Colonic mucosa (tissue), 4 donors: ENCODE measurements at regions not wholly inside any gene's neighbourhood (a gene's known extent, or its start where the extent isn't known, plus 50 kb on each side); places are given as distances from the start of the nearest gene placed in this dataset.
"Not testable (repeated sequence)": the region's sequence is repeated elsewhere in the genome, so short reads cannot be mapped to it uniquely, and the experiment has no call there.

Experiments used
- DNase-seq: peaks from one replicate; pipeline ENCODE4 v3.0.0-alpha.2; 2020
- H3K27ac ChIP-seq: fragments of 200-600 bp; one replicate; pipeline ENCODE4 v1.8.0; 2021
- H3K27me3 ChIP-seq: fragments of 200-600 bp; one replicate; pipeline ENCODE4 v1.8.0; 2021
- H3K36me3 ChIP-seq: fragments of 200-600 bp; one replicate; pipeline ENCODE4 v1.8.0; 2021
- H3K4me1 ChIP-seq: fragments of 200-600 bp; one replicate; pipeline ENCODE4 v1.8.0; 2021; ENCODE audit warnings: mild to moderate bottlenecking
- H3K4me3 ChIP-seq: fragments of 200-600 bp; one replicate; pipeline ENCODE4 v1.8.0; 2021
- H3K9ac ChIP-seq, 2 donors: one replicate each; pipeline ENCODE4 v1.7.0; 2013; ENCODE audit warnings: control low read depth in 2 of 2, low read depth in 2 of 2, low read length in 2 of 2
- H3K9me3 ChIP-seq: fragments of 200-600 bp; one replicate; pipeline ENCODE4 v1.8.0; 2021
- CTCF ChIP-seq: fragments of 200-600 bp; IDR thresholded peaks from one replicate; pipeline ENCODE4 v1.8.0; 2022; ENCODE audit warnings: antibody characterized with exemption, mild to moderate bottlenecking
- intact Hi-C: fragments of 100-400 bp; cut with DNase I; formaldehyde crosslinking; loops from one replicate; pipeline ENCODE4 v1.14.1; 2022
- donor health status: healthy.
- donor health status: DM: no; HTN: no; CAD: no.
- donor health status: DM: no; HTN: no; CAD: no.

- intact Hi-C loops, result no loop called here
Observed at GRCh38 chr5:125455041-125455440, 708.6 kb upstream of the ZNF608 start.

GRCh38 chr5:125456005-125456404 is 709.6 kb upstream of the ZNF608 start:
- H3K4me1 ChIP-seq, intact Hi-C loops, H3K9ac ChIP-seq, H3K9me3 ChIP-seq, H3K27ac ChIP-seq, H3K4me3 ChIP-seq, DNase-seq, H3K36me3 ChIP-seq, H3K27me3 ChIP-seq: not testable (repeated sequence)

More at GRCh38 chr5:125455041-125455440, 708.6 kb upstream of the ZNF608 start:
- DNase-seq, result no peak
- no peaks in the 10 kb centered on the region for H3K4me1 ChIP-seq
- no peak overlapping the region for H3K9ac ChIP-seq
- H3K36me3 ChIP-seq, result no peaks in the 10 kb centered on the region
- no peak for TF ChIP-seq CTCF
- no peak overlapping the region for H3K27ac ChIP-seq
- H3K9me3 ChIP-seq, result no peaks in the 10 kb centered on the region
- no peak overlapping the region for H3K4me3 ChIP-seq
- H3K27me3 ChIP-seq, result no peaks in the 10 kb centered on the region

- Histone ChIP-seq H3K27ac (no peak overlapping the region), H3K9me3 (no peaks in the 10 kb centered on the region), H3K27me3 (no peaks in the 10 kb centered on the region), H3K4me1 (no peaks in the 10 kb centered on the region), H3K36me3 (no peaks in the 10 kb centered on the region), H3K9ac (no peak overlapping the region), H3K4me3 (no peak overlapping the region)
- no peak for DNase-seq
- no peak for TF ChIP-seq CTCF
- intact Hi-C loops, result no loop called here
Observed at GRCh38 chr5:125457617-125458016, 711.2 kb upstream of the ZNF608 start.

DNA sequence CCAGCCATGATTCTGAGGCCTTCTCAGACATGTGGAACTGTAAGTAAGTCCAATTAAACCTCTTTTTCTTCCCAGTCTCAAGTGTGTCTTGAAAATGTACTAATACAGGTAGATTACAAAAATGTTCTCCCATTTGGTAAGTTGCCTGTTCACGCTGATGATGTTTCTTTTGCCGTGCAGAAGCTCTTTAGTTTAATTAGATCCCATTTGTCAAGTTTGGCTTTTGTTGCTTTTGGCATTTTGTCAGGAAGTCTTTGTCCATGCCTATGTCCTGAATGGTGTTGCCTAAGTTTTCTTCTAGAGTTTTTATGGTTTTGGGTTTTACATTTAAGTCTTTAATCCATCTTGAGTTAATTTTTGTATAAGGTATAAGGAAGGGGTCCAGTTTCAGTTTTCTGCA is 712.5 kb upstream of the ZNF608 start:
- H3K27ac ChIP-seq, intact Hi-C loops, H3K9ac ChIP-seq, H3K4me1 ChIP-seq, H3K27me3 ChIP-seq, H3K9me3 ChIP-seq, H3K4me3 ChIP-seq, H3K36me3 ChIP-seq, DNase-seq: not testable (repeated sequence)

GRCh38 chr5:125461641-125462072 is 715.2 kb upstream of the ZNF608 start:
- Histone ChIP-seq H3K27ac (no peak overlapping the region), H3K9me3 (no peaks in the 10 kb centered on the region), H3K4me1 (no peaks in the 10 kb centered on the region), H3K36me3 (no peaks in the 10 kb centered on the region), H3K4me3 (no peak overlapping the region), H3K9ac (no peak overlapping the region), H3K27me3 (no peaks in the 10 kb centered on the region)
- no peak for DNase-seq
- TF ChIP-seq CTCF, result no peak
- intact Hi-C loops, result no loop called here

GRCh38 chr5:125463466-125464092 is 717.1 kb upstream of the ZNF608 start:
- intact Hi-C loops, result no loop called here
- Histone ChIP-seq H3K27me3 (no peaks in the 10 kb centered on the region), H3K9me3 (no peaks in the 10 kb centered on the region), H3K9ac (no peak overlapping the region), H3K4me1 (no peaks in the 10 kb centered on the region), H3K4me3 (no peak overlapping the region), H3K36me3 (no peaks in the 10 kb centered on the region), H3K27ac (no peak overlapping the region)
- DNase-seq, result no peak
- TF ChIP-seq CTCF, result no peak
